ENCODE measurements at regions not wholly inside any gene's neighbourhood (a gene's known extent, or its start where the extent isn't known, plus 50 kb on each side); places are given as distances from the start of the nearest gene placed in this dataset.

DNA sequence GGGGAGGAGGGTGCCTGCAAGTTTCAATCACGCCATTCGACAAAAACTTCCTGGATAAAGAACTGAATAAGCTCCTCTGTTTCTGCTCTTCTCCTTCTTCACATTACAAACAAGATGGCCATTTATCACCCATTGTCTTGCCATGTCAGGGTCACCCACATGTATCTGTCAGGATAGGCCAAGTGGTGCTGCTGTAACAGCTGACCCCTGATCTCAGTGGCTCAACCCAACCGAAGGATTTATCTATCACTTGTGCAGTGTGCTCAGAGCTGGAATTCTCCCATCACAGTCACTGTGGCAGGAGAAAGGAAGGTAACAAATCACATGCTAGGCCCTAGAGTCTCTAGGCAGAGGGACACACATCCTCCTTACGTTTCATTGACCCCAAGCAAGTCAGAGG lies 210.0 kb upstream of the CDH5 start:
- TF ChIP-seq, protein P1, sequence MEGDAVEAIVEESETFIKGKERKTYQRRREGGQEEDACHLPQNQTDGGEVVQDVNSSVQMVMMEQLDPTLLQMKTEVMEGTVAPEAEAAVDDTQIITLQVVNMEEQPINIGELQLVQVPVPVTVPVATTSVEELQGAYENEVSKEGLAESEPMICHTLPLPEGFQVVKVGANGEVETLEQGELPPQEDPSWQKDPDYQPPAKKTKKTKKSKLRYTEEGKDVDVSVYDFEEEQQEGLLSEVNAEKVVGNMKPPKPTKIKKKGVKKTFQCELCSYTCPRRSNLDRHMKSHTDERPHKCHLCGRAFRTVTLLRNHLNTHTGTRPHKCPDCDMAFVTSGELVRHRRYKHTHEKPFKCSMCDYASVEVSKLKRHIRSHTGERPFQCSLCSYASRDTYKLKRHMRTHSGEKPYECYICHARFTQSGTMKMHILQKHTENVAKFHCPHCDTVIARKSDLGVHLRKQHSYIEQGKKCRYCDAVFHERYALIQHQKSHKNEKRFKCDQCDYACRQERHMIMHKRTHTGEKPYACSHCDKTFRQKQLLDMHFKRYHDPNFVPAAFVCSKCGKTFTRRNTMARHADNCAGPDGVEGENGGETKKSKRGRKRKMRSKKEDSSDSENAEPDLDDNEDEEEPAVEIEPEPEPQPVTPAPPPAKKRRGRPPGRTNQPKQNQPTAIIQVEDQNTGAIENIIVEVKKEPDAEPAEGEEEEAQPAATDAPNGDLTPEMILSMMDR (IDR thresholded peaks at IDR 0.05; ENCODE audit: insufficient read depth, low read depth, low read length): no peak
- TF ChIP-seq EZH2 (IDR thresholded peaks at IDR 0.05; ENCODE audit: insufficient read depth, low read length): no peak
